Fibroblast of lung (primary cell): ENCODE measurements at regions not wholly inside any gene's neighbourhood (a gene's known extent, or its start where the extent isn't known, plus 50 kb on each side); places are given as distances from the start of the nearest gene placed in this dataset.

Source experiments
- DNase-seq, 2 donors: peaks; one replicate each; pipeline versions ENCODE4 v3.0.0 to v3.0.0-alpha.2; 2010; ENCODE audit warnings: low read depth in 2 of 2
- H2AFZ ChIP-seq: 2 replicates; pipeline ENCODE4 v1.5.1; 2012; ENCODE audit warnings: low read length, control low read depth, inconsistent platforms
- H3K27ac ChIP-seq: 2 replicates; pipeline ENCODE4 v1.5.1; 2011; ENCODE audit warnings: low read length, control low read depth; ENCODE audit not compliant: insufficient read depth
- H3K27me3 ChIP-seq: 2 replicates; pipeline ENCODE4 v1.5.1; 2011; ENCODE audit warnings: mild to moderate bottlenecking, low read length; ENCODE audit not compliant: control insufficient read depth, insufficient read depth
- H3K36me3 ChIP-seq: 2 replicates; pipeline ENCODE4 v1.5.1; 2011; ENCODE audit warnings: low read length; ENCODE audit not compliant: control insufficient read depth, insufficient read depth
- H3K4me1 ChIP-seq: 2 replicates; pipeline ENCODE4 v1.5.1; 2011; ENCODE audit warnings: low read length; ENCODE audit not compliant: control insufficient read depth, insufficient read depth; ENCODE audit errors: extremely low read depth
- H3K4me2 ChIP-seq: 2 replicates; pipeline ENCODE4 v1.5.1; 2011; ENCODE audit warnings: low read length, control low read depth; ENCODE audit not compliant: insufficient read depth; ENCODE audit errors: extremely low read depth
- H3K4me3 ChIP-seq, 4 experiments: fragments of 200-600 bp in 1 of 4; sonication (generic) in 1 of 4; replicated peaks in 1 of 4; 2 replicates each; pipeline ENCODE4 v1.5.1; 2011 to 2016; ENCODE audit warnings: low read length in 4 of 4, low read depth in 3 of 4, mild to moderate bottlenecking in 3 of 4, control low read depth in 2 of 4, inconsistent platforms in 1 of 4, mixed read lengths in 1 of 4; ENCODE audit not compliant: insufficient read depth in 1 of 4; ENCODE audit errors: control extremely low read depth in 1 of 4
- H3K79me2 ChIP-seq: 2 replicates; pipeline ENCODE4 v1.5.1; 2012; ENCODE audit warnings: mild to moderate bottlenecking, low read length, inconsistent platforms; ENCODE audit not compliant: control insufficient read depth, insufficient read depth
- H3K9ac ChIP-seq: 2 replicates; pipeline ENCODE4 v1.5.1; 2011; ENCODE audit warnings: mild to moderate bottlenecking, low read length, control low read depth; ENCODE audit not compliant: insufficient read depth
- H3K9me3 ChIP-seq: 2 replicates; pipeline ENCODE4 v1.5.1; 2012; ENCODE audit warnings: low read depth, low read length; ENCODE audit not compliant: control insufficient read depth, insufficient read depth
- H4K20me1 ChIP-seq: 2 replicates; pipeline ENCODE4 v1.5.1; 2011; ENCODE audit warnings: low read length; ENCODE audit not compliant: control insufficient read depth, insufficient read depth; ENCODE audit errors: extremely low read depth
- CTCF ChIP-seq, 2 donors: IDR thresholded peaks in 1 of 2; conservative IDR thresholded peaks in 1 of 2; 1 replicate in 1 of 2; 2 replicates in 1 of 2; pipeline ENCODE4 v1.5.1; 2011 to 2012; ENCODE audit warnings: low read length in 2 of 2, control low read depth in 1 of 2, inconsistent platforms in 1 of 2, low read depth in 1 of 2, mild to moderate bottlenecking in 1 of 2
- EZH2 ChIP-seq: IDR thresholded peaks from 2 replicates; pipeline ENCODE4 v1.5.1; 2012; ENCODE audit warnings: low read length, control low read depth, mild to moderate bottlenecking; ENCODE audit errors: missing control alignments

DNA sequence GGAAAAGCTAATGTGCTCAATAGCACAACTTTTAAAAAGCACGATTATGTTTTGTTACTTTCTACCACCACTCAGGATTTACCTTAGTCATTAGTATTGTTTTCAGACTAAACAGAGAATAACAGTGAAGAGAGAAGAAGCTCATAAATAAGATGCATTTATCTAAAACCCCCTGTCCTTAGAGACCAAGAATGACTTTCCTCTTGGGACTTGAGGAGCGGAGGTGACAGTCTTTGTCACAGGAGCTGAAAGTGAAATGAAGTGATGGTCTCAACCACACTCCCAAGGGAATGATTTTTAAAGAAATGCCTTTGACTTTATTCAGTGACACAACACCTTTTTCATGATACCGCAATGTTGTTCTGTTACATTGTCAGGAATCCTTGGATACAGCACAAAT lies 190.6 kb upstream of the NBEA start:
- no peaks in the 10 kb centered on the region for H4K20me1 ChIP-seq
- no peaks in the 10 kb centered on the region for H3K4me1 ChIP-seq
- H3K9ac ChIP-seq: no peak overlapping the region
- H3K27ac ChIP-seq: no peak overlapping the region
- H3K36me3 ChIP-seq: no peaks in the 10 kb centered on the region
- H3K4me2 ChIP-seq: no peak overlapping the region
- no peaks in the 10 kb centered on the region for H3K9me3 ChIP-seq
- no peak for DNase-seq
- H3K27me3 ChIP-seq: no peaks in the 10 kb centered on the region
- no peak overlapping the region for H2AFZ ChIP-seq
- no peaks in the 10 kb centered on the region for H3K79me2 ChIP-seq
- no peak overlapping the region for H3K4me3 ChIP-seq
- no peak for TF ChIP-seq EZH2
- no peak for TF ChIP-seq CTCF (conservative IDR thresholded peaks at IDR 0.05 in 1 of 2, IDR thresholded peaks at IDR 0.05 in 1 of 2; ENCODE audit: low read depth in 1 of 2, low read length in 2 of 2)

- no peak for DNase-seq
- no peaks in the 10 kb centered on the region for H3K9me3 ChIP-seq
- no peaks in the 10 kb centered on the region for H3K36me3 ChIP-seq
- H3K79me2 ChIP-seq: no peaks in the 10 kb centered on the region
- H3K9ac ChIP-seq: no peak overlapping the region
- H3K4me3 ChIP-seq: no peak overlapping the region
- TF ChIP-seq CTCF (conservative IDR thresholded peaks at IDR 0.05 in 1 of 2, IDR thresholded peaks at IDR 0.05 in 1 of 2; ENCODE audit: low read depth in 1 of 2, low read length in 2 of 2): no peak
- TF ChIP-seq EZH2: no peak
- H3K4me1 ChIP-seq: no peaks in the 10 kb centered on the region
- H3K27me3 ChIP-seq: no peaks in the 10 kb centered on the region
- no peaks in the 10 kb centered on the region for H4K20me1 ChIP-seq
- no peak overlapping the region for H2AFZ ChIP-seq
- H3K4me2 ChIP-seq: no peak overlapping the region
- no peak overlapping the region for H3K27ac ChIP-seq
Measured at GRCh38 chr13:34752283-34752960, 189.6 kb upstream of the NBEA start.

DNA sequence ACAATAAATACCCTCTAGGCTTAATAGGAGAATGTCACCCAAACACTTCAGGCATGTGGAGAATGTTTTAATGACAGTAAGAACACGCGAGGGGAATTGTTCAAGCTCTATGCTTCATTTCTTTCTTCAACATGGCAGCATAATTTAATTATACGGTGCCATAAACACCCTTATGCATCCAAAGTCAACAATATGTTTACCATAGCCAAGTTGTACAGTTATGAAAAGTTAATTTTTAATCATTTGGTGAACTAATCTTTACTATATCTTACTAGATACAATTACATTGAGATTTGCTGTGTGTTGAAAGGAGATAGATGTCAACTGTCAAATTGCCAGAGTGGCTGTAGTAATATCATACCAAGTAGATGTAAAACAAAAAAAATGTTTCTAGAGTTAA lies 185.9 kb upstream of the NBEA start:
- Histone ChIP-seq H3K36me3 (no peaks in the 10 kb centered on the region), H2AFZ (no peak overlapping the region), H3K79me2 (no peaks in the 10 kb centered on the region), H4K20me1 (no peaks in the 10 kb centered on the region), H3K9ac (no peak overlapping the region), H3K27ac (no peak overlapping the region), H3K9me3 (no peaks in the 10 kb centered on the region), H3K4me1 (no peaks in the 10 kb centered on the region), H3K27me3 (no peaks in the 10 kb centered on the region), H3K4me2 (no peak overlapping the region), H3K4me3 (no peak overlapping the region)
- no peak for DNase-seq
- no peak for TF ChIP-seq EZH2
- TF ChIP-seq CTCF (conservative IDR thresholded peaks at IDR 0.05 in 1 of 2, IDR thresholded peaks at IDR 0.05 in 1 of 2; ENCODE audit: low read depth in 1 of 2, low read length in 2 of 2): no peak
